ENCODE measurements at regions not wholly inside any gene's neighbourhood (a gene's known extent, or its start where the extent isn't known, plus 50 kb on each side); places are given as distances from the start of the nearest gene placed in this dataset.

- 89% methylated on average over 3 of the region's 3 CpGs for WGBS
- Histone ChIP-seq H3K4me1 (ENCODE audit: control insufficient read depth, insufficient read depth, low read length) (peaks cover 4% of the 10 kb centered on the region), H3K9me3 (ENCODE audit: control insufficient read depth, low read length) (no peaks in the 10 kb centered on the region), H3K27ac (ENCODE audit: low read length) (no peak overlapping the region), H3K27me3 (ENCODE audit: control insufficient read depth, insufficient read depth) (no peaks in the 10 kb centered on the region), H3K4me3 (ENCODE audit: low read length) (no peak overlapping the region)
- ATAC-seq (no peak), DNase-seq (no peak)
- intact Hi-C loops (cut with DNase I) = no loop called here
Observed at GRCh38 chr1:30808067-30808662, 50.6 kb upstream of the LAPTM5 start.

GRCh38 chr1:30807318-30808066 lies 49.9 kb upstream of the LAPTM5 start:
- Histone ChIP-seq H3K4me3 (ENCODE audit: low read length) (no peak overlapping the region), H3K27ac (ENCODE audit: low read length) (no peak overlapping the region), H3K4me1 (ENCODE audit: control insufficient read depth, insufficient read depth, low read length) (peaks cover 4% of the 10 kb centered on the region), H3K27me3 (ENCODE audit: control insufficient read depth, insufficient read depth) (no peaks in the 10 kb centered on the region), H3K9me3 (ENCODE audit: control insufficient read depth, low read length) (no peaks in the 10 kb centered on the region)
- peak; percentile 70 to 86 (median 80) for DNase-seq
- 23% methylated on average over 41 of the region's 41 CpGs for WGBS
- peak; percentile 56 to 64 for ATAC-seq
- intact Hi-C loops (cut with DNase I) = no loop called here

Data from right cardiac atrium (tissue), 5 donors.